ENCODE measurements at regions not wholly inside any gene's neighbourhood (a gene's known extent, or its start where the extent isn't known, plus 50 kb on each side); places are given as distances from the start of the nearest gene placed in this dataset.

DNA sequence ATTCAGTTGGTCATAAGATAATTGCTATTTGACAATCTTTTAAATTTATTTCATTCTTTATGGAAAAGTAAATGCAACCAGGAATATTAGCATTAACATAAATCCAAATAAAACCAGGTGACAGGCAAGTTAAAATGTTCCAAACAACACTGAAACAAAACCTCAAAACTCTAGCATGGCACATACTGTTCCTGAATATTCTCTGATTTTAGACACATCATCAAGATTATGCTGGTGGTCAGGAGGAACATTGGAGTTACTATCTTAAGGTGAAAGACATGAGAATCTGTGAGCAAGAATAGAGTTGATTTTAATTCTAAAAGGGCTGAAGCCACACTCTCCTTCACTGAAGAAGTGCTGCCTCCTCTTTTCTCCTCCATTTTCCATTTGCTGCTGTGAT is 421.0 kb upstream of the THBS1 start:
- no peak for TF ChIP-seq CTCF (IDR thresholded peaks at IDR 0.05; ENCODE audit: borderline replicate concordance, insufficient read depth, low read depth, low read length)
- H3K4me3 ChIP-seq (ENCODE audit: low read depth, low read length): no peak overlapping the region

DNA sequence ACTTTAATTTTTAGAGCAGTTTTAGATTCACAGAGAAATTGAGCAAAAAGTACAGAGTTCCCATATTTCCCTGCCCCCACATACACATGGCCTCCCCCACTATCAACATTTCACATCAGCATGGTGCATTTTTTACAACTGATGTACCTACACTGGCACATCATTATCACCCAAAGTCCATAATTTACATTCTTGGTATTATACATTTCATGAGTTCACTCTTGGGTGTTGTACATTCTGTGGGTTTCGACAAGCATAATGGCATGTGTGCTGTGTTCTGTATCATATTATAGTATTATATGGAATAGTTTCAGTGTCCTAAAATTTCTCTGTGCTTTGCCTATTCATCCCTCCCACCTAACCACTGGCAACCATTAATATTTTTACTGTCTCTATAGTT is 419.8 kb upstream of the THBS1 start:
- no peak overlapping the region for H3K4me3 ChIP-seq (ENCODE audit: low read depth, low read length)
- no peak for TF ChIP-seq CTCF (IDR thresholded peaks at IDR 0.05; ENCODE audit: borderline replicate concordance, insufficient read depth, low read depth, low read length)

GRCh38 chr15:39165020-39165706 is 415.7 kb upstream of the THBS1 start:
- TF ChIP-seq CTCF (IDR thresholded peaks at IDR 0.05; ENCODE audit: borderline replicate concordance, insufficient read depth, low read depth, low read length): no peak
- H3K4me3 ChIP-seq (ENCODE audit: low read depth, low read length): no peak overlapping the region

GRCh38 chr15:39167164-39168058 is 413.5 kb upstream of the THBS1 start:
- no peak for TF ChIP-seq CTCF (IDR thresholded peaks at IDR 0.05; ENCODE audit: borderline replicate concordance, insufficient read depth, low read depth, low read length)
- H3K4me3 ChIP-seq (ENCODE audit: low read depth, low read length): no peak overlapping the region

DNA sequence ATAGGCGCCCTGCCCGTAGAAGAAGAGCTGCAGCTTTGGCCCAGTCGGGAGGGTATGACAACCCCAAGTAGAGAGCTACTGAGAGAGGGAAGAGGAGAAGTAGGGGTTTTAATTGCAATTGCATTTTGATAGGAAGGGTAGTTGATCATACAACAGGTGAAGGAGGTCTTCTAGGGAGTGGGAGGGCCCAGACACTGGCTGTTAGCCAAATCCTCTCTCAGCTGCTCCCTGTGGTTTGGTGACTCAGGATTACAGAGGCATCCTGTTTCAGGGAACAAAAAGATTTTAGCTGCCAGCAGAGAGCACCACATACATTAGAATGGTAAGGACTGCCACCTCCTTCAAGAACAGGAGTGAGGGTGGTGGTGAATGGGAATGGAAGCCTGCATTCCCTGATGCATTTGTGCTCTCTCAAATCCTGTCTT is 408.9 kb upstream of the THBS1 start:
- no peak overlapping the region for H3K4me3 ChIP-seq (ENCODE audit: low read depth, low read length)
- no peak for TF ChIP-seq CTCF (IDR thresholded peaks at IDR 0.05; ENCODE audit: borderline replicate concordance, insufficient read depth, low read depth, low read length)

DNA sequence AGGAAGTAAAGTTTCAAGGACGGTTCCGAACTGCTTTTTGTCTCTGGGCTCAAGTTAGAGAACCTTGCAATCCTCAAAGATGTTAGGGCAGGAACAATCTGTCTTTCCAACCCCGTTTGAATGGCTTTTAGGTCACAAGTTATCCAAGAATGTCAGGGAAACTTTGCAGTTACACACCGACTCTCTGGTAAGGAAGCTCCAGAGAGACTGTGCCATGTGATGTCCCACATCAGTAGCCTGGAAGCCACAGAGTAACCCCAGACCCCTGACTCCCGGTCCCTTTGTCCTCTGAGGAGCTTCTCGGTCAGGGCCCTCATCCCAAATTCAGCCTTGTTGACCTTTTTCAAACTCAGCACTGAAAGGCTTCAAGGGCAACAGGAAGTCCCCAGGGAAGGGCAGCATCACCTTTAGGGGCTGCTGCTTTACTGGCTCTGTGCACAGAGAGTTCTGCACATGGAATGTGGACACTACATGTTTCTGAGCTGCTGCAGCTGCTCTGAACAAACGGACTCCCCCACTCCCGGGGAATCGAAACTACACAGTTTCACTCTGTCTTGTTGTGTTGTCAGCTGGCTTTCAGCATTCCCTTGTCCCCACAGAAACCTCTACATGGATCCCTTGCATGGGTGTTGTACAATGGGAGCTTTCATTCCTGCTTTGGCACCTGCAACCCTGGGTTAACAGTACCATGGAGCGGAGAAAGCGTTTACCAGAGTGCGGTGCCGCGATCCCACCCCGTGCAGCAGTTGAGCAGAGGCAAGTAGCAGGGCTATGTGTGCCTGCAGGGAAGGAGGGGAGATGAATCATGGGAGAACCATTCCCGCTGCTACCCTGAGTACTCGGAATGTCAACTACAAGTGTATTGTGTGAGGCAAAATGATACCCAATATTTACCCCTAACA is 408.2 kb upstream of the THBS1 start:
- TF ChIP-seq CTCF (IDR thresholded peaks at IDR 0.05; ENCODE audit: borderline replicate concordance, insufficient read depth, low read depth, low read length): no peak
- no peak overlapping the region for H3K4me3 ChIP-seq (ENCODE audit: low read depth, low read length)

All from GM12875 (cell line).